HG03064 (cell line): ENCODE measurements at regions not wholly inside any gene's neighbourhood (a gene's known extent, or its start where the extent isn't known, plus 50 kb on each side); places are given as distances from the start of the nearest gene placed in this dataset.

Experiments used
- ATAC-seq: cut with Tn5 transposase; IDR thresholded peaks from one replicate; pipeline ENCODE4 v1.9.1; 2021; ENCODE audit warnings: low read depth; ENCODE audit not compliant: unreplicated experiment

GRCh38 chr3:28868897-28869296 is 412.0 kb upstream of the RBMS3 start:
- no peak for ATAC-seq

DNA sequence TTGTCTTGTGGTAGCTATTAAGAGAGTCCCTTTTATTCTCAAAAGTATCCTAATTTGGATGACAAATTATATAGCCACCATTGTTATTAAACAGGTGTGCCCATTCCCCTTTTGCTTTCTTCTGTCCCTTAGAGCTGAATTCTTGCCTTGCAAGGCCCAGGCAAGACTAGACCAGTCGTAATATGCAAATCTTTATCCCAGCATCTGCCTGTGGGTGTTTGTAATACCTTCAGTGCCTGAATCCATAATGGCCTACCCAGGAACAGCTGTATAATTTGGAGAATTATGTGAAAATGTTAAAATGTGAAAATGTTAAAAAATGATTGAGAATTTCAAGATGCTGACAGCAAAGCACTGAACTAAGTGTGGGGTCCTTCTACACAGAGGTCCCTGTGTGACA is 403.0 kb upstream of the RBMS3 start:
- no peak for ATAC-seq

GRCh38 chr3:28890373-28890772 is 390.5 kb upstream of the RBMS3 start:
- ATAC-seq = no peak

GRCh38 chr3:28891485-28891884 is 389.4 kb upstream of the RBMS3 start:
- no peak for ATAC-seq

GRCh38 chr3:28900301-28900700 is 380.6 kb upstream of the RBMS3 start:
- no peak for ATAC-seq

DNA sequence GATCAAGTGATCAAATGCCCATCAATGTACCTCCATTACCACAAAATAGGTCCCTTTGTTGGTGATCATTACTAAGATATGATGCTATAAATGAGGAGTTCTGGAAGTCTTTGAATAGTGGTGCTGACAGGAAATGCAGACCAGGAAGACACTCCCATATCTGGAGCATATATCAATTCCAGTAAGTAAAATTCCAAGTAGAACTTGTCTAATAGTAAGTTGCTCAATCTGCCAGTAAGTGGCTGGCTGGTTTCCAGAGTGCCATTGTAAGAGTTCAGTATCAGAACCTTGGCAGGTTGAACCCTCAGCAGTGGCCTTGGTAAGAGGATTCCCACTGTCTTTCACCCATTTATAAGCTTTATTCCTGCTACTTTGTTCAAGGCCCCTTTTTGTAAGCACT is 379.9 kb upstream of the RBMS3 start:
- ATAC-seq = no peak

DNA sequence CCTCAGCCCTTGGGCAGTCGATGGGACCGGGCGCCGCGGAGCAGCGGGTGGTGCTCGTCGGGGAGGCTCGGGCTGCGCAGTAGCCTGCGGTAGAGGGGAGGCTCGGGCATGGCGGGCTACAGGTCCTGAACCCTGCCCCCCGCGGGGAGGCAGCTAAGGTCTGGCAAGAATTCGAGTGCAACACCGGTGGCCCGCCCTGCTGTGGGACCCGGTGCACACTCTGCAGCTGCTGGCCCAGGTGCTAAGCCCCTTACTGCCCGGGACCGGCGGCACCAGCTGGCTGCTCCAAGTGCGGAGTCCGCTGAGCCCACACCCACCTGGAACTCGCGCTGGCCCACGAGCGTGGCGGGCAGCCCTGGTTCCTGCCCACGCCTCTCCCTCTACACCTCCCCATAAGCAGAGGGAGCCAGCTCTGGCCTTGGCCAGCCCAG is 377.7 kb upstream of the RBMS3 start:
- no peak for ATAC-seq

GRCh38 chr3:28905798-28906197 is 375.1 kb upstream of the RBMS3 start:
- no peak for ATAC-seq

DNA sequence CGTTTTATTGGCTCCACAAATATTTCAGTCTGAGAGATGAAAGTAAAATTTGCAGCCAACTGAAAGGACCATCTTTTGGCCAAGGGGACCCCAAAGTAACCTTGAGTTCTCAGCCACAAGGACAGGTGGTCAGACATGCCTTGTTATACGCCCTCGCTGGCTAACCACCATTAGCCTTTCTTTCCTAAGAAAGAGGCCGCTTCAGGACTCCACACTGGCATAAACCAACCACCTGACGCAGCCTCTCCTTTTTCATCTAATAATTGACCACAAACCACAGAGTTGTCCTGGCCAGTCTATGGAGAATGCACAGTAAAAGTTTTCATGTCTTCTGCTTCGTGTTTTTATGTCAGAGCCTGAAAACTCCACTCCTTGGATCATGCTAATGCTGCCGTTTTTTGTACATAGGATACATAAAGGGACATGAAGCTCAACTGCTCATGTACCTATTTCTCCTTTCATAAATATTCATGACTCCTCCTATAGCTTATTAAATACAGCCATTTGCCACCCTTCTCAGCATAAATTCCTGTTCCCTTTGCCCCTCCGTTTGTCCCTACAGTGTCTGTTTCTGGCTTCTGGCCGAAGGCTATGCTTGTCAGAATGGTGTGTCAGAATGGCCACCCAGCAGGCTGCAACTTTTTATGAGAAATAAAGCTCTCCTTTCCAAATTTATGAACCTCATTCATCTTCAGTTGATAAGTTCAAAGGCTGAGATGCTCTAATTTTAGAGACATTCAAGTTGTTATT is 374.1 kb upstream of the RBMS3 start:
- no peak for ATAC-seq

DNA sequence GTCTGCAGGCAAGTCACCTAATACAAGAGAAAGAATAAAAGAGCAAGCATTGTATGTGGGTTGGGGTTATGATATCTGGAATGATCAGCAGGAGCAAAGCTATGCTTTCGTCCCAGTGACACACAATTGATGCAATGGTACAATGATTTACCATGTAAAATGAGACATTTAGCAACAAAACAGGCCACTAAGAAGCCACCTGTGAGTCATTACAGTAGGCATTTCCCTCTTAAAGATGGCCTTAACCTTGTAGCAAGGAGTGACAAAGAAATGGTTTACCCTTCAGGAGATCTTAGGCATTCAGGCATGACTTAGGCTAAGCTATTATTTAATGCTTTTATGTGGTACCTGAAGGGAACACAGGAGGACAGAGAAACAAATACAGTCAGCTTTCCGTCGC is 373.3 kb upstream of the RBMS3 start:
- no peak for ATAC-seq

DNA sequence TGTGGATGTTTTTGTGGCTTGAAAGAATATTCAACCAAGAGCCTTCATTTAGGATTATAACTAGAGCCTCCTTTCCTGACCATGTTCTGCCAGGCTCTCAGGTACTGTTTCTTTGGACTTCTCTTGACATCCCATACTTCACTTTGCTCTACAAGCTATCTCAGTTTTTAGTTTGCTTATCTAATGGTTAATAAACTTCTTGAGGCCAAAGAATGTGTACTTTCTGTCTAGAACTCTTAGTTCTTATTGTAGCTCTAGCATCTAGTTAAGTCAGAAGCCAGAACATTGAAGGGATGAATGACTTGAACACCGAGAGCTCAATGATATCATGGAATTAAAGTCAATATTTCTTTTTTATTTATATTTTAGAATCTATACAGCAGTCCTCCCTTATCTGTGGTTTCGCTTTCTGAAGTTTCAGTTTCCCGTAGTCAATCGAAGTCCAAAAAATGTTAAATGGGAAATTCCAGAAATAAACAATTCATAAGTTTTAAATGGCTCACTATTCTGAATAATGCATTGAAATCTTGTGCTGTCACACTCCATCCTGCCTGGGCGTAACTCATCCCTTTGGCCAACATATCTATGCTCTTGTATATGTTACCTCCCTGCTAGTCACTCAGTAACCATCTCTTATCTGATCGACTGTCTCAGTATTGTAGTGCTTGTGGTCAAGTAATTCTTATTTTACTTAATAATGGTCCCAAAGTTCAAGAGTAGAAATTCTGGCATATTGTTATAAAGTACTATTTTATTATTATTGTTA is 368.6 kb upstream of the RBMS3 start:
- ATAC-seq = no peak

DNA sequence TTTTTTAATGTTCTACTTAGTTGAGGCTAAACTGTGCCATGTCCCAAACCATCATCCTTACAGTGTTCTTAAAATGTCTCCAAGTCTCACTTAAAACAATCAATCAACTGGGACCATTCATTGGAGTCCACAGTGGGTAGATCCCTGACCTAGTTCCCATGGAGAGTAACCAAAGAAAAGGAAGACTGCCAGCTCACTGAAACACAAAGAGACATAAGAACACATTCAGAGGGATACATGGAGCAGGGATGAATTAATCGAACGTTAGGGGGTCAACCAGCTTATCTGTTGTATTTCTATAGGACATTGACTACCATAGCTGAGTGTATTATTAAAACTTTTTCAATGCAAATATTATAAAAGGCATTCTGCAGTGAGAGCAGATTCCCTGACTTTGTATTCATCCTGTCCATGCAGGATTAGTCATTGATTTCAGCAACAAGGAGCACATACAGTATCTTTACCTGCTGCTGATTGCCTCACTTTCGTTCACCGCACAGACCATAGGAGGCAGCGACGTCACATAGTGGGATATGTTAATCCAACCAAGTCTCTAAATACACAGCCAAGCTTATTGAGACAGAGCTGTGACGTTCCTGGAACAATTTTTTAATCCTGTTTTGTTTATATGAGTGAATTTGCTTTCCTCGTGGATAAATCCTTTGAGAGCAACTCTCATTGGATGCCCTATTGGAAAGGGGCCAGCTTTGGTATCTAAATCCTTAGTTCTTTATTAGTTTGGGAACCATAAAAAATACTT is 364.9 kb upstream of the RBMS3 start:
- ATAC-seq = no peak

DNA sequence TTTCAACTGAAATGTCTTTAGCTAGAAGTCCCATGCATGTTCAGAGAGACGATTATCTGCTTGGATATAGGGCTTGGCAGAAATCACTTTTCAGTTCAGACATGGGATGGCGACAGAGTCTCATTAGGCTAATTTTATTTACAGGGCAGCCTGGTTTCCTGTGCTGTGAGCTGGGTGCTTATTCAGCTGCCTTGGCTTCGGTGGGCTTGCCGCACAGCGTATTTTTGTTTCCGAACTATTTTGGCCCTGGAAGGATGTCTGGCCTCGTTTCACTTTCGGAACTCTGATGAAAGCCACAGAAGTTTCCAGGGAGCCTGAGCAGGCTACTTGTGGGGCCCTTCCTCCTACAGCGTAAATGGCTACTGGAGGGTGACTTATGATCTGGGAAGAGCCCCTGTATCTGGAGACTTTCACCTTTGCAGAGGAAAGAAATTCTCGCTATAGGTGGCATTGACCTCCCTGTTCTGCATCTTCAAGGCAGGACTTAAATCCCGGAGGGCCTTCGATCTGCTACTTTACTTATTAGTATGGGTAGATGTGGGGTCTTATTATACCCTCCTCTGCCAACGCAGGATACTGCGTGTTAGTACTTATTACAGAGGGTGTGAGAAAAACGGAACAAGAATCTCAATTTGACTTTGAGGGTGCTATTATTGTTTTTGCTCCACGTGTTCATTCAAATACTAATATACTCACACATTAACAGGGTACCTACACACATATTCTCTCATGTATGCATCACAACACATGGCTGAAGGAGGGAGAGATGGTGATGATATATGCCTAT is 364.0 kb upstream of the RBMS3 start:
- peak; percentile 92 for ATAC-seq

DNA sequence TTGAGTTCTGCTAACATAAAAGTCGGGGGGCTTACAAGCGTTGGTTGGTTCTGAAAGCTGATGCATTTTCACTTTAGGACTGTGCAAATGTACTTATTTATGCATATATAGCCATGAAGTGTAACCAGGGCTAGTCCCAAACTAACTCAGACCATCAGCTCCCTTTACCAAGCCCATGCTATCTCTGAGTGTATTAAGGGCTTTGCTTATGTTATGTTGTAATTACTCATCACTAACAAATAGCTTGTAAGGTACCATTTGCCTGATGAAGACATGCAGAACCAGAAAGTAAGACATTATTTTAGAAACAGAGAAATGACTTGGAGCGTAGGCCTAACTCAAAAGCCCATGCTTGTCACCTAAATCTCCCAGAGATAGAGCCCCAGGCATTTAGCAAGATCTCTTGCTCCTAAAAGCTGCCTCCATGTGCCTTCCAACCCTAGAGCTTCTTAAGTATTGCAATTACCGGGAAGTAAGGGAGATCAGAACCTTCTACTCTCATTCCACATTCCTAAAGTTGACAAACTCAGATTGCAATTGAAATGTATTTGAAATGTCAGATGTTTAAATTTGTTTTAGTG is 362.9 kb upstream of the RBMS3 start:
- no peak for ATAC-seq

DNA sequence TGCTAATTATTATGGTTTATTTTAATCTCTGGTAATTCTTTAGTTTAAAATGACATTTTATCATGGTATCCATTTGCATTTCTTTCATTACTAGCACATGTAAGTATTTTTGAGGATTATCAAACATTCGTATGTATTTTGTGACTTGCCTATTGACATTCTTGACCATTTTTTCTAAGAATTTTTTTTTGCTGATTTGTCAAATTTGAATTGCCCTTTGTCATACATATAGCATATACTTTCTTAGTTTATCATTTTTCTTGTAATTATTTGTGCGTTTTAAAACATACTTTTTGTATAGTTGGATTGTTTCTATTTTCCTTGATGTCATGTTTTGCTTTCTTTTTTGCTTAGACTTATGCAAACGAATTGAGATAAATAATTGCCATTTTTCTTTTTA is 358.5 kb upstream of the RBMS3 start:
- no peak for ATAC-seq

GRCh38 chr3:28923994-28924393 is 356.9 kb upstream of the RBMS3 start:
- ATAC-seq = no peak

GRCh38 chr3:28924744-28925360 is 356.0 kb upstream of the RBMS3 start:
- no peak for ATAC-seq

DNA sequence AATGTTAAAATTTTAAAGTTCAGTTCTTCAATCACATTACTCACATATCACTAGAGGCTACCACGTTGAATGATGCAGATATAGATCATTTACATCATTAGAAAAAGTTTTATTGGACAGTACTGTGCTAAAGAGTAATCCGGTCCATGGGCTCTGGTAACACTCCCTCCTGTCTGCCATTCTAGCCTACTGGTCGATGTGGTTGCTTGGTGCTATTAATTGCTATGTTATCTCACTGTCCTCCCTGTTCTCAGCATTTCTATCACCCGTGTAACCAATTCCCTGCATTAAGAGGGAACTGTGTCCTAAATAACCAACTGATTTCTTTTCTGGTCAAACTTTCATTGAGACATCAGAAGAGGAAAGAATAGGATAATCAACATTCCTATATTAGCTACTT is 347.5 kb upstream of the RBMS3 start:
- no peak for ATAC-seq

DNA sequence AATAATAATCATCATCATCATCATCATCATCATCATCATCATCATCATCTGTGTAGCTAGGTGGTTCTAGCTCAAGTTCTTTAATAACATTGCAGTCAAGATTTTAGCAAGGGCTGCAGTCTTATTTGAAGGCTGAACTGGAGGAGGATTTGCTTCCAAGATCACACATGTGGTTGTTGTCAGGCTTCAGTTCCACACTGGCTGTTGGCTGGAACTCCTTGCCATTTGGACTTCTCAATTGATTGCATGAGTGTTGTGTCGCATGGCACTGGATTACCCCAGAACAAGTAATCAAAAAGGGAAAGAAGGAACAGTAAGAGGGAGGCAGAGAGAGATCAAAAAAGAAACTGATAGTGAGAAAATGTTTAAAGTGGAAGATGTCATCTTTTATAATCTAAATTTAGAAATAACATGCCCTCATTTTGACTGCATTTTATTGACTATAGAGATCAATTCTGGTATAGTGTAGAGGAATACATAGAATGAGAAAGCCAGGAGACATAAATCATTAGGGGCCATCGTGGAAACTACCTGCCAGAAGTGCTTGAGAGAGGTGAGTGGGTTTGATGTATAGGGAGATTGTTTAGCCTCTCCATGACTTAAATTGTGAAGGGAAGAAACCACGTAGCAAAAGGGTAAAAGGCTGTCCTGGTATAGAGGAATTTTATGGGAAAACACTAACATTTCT is 346.6 kb upstream of the RBMS3 start:
- no peak for ATAC-seq
